HEK293 (cell line): ENCODE measurements at regions not wholly inside any gene's neighbourhood (a gene's known extent, or its start where the extent isn't known, plus 50 kb on each side); places are given as distances from the start of the nearest gene placed in this dataset.

Source experiments
- CTCF ChIP-seq: fragments of 450-650 bp; formaldehyde crosslinking; IDR thresholded peaks from 2 replicates; pipeline ENCODE4 v1.5.1; 2016; ENCODE audit warnings: missing biosample characterization, missing genetic modification characterization
- TCF7L2 ChIP-seq: IDR thresholded peaks from 2 replicates; pipeline ENCODE4 v1.6.1; 2011; ENCODE audit warnings: low read depth, mild to moderate bottlenecking, inconsistent platforms, low read length, moderate library complexity, borderline replicate concordance
- ZNF121 ChIP-seq: fragments of 450-650 bp; formaldehyde crosslinking; IDR thresholded peaks from 2 replicates; pipeline ENCODE4 v1.5.1; 2016; ENCODE audit warnings: missing biosample characterization, missing genetic modification characterization
- ZNF140 ChIP-seq: fragments of 450-650 bp; formaldehyde crosslinking; IDR thresholded peaks from 2 replicates; pipeline ENCODE4 v1.5.1; 2016; ENCODE audit warnings: missing biosample characterization, missing genetic modification characterization
- ZNF18 ChIP-seq: fragments of 450-650 bp; formaldehyde crosslinking; IDR thresholded peaks from 2 replicates; pipeline ENCODE4 v1.5.1; 2016; ENCODE audit warnings: missing biosample characterization, missing genetic modification characterization
- ZNF391 ChIP-seq: fragments of 450-650 bp; formaldehyde crosslinking; IDR thresholded peaks from 2 replicates; pipeline ENCODE4 v1.5.1; 2016; ENCODE audit warnings: low read depth, missing biosample characterization, missing genetic modification characterization, borderline replicate concordance
- ZNF560 ChIP-seq: fragments of 450-650 bp; formaldehyde crosslinking; IDR thresholded peaks from 2 replicates; pipeline ENCODE4 v1.5.1; 2017; ENCODE audit warnings: missing biosample characterization, missing genetic modification characterization, borderline replicate concordance
- ZNF768 ChIP-seq: fragments of 450-650 bp; formaldehyde crosslinking; IDR thresholded peaks from 2 replicates; pipeline ENCODE4 v1.5.1; 2018; ENCODE audit warnings: missing biosample characterization, mild to moderate bottlenecking, missing genetic modification characterization

- TF ChIP-seq TCF7L2 (no peak), ZNF18 (tag by site-specific recombination) (no peak), CTCF (tag by site-specific recombination) (no peak), ZNF560 (no peak), ZNF121 (tag by site-specific recombination) (no peak), ZNF140 (tag by site-specific recombination) (no peak), ZNF768 (tag by site-specific recombination) (no peak), ZNF391 (no peak)
Measured at GRCh38 chr20:24096264-24096663, 107.7 kb upstream of the GGTLC1 start.
